GM18873 (cell line): ENCODE measurements at regions not wholly inside any gene's neighbourhood (a gene's known extent, or its start where the extent isn't known, plus 50 kb on each side); places are given as distances from the start of the nearest gene placed in this dataset.
"Not testable (repeated sequence)": the region's sequence is repeated elsewhere in the genome, so short reads cannot be mapped to it uniquely, and the experiment has no call there.

Experiments
- ATAC-seq: cut with Tn5 transposase; IDR thresholded peaks from one replicate; pipeline ENCODE4 v1.9.1; 2021; ENCODE audit warnings: mild to moderate bottlenecking, moderate library complexity, moderate number of reproducible peaks; ENCODE audit not compliant: unreplicated experiment, low FRiP score

DNA sequence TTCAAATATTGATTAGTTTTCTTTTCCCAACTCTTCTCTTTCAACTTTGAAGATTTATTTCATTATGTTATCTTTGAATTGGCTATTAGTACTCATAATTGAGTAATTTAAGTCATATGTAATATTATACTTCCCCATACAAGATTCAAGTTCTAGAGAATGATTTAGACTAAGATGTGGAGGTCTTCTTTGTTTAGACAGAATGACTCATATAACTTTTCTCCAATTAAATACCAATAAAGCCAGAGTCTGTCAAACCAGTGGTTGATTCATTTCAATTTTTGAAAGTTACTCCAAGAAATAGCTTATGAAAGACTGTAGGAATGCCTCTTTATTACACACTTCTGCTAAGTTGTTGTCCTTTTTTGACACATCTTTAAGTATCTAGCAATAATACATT, 115.8 kb upstream of the SLC35F3 start:
- ATAC-seq: no peak

- no peak for ATAC-seq
These were observed 114.4 kb upstream of the SLC35F3 start for GRCh38 chr1:233790121-233790520.

- peak; percentile 81 for ATAC-seq
These were observed 113.7 kb upstream of the SLC35F3 start for GRCh38 chr1:233790662-233791371.

GRCh38 chr1:233791372-233791703, 113.1 kb upstream of the SLC35F3 start:
- no peak for ATAC-seq

GRCh38 chr1:233791721-233792120, 112.8 kb upstream of the SLC35F3 start:
- no peak for ATAC-seq

DNA sequence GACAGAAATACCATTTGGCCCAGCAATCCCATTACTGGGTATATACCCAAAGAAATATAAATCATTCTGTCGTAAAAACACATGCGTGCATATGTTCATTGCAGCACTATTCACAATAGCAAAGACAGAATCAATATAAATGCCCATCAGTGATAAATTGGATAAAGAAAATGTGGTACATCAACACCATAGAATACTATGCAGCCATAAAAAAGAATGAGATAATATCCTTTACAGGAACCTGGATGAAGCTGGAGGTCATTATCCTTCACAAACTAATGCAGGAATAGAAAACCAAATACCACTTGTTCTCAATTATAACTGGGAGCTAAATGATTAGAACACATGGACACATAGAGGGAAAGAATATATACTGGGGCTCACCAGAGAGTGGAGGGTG, 109.6 kb upstream of the SLC35F3 start:
- ATAC-seq: no peak

DNA sequence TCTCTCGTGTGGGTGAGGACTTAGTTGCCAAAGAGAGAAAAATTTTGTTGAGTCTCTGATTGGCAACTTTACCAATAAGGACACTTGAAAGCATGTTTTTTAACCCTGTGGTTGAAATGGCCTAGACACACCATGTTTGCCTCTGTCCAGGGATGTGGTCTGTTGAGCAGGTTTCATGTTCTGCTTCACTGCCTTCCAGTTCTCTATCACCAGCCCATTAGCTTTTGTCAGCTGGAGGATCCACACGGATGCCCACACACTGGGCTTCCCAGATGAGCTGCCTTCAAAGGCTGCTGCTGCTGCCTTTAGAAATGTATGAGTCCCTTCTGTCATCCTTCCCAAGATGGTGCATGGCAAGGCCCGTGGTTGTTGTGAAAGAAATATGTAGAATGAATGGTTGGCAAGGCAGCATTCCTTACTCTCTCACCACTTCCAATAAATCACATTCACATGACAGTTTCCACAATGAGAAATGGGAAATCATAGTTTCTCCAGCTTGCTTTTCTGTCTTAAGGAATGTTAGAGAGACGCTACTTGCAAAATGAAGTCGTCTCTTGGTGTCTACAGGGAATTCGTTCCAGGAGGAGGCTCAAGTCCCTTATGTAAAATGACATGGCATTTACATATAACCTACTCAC, 108.2 kb upstream of the SLC35F3 start:
- no peak for ATAC-seq

DNA sequence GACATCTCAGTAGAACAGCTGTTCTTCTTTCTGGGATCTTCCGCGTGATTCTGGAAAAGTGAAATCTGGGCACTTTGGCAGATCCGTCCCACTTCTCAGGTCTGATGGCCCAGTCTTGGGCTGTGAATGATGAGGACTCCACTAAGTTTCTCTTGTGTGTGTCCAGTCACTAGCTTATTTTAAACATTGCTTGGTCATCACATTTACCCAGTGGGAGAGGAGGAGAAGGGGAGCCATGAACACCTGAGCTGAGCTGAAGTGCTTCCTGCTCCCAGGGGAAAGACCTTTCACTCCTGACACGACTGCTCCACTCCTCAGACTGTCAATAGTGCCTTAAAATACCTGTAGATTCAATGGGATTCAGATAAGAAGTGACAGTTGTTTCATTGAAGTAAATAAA, 101.9 kb upstream of the SLC35F3 start:
- no peak for ATAC-seq

DNA sequence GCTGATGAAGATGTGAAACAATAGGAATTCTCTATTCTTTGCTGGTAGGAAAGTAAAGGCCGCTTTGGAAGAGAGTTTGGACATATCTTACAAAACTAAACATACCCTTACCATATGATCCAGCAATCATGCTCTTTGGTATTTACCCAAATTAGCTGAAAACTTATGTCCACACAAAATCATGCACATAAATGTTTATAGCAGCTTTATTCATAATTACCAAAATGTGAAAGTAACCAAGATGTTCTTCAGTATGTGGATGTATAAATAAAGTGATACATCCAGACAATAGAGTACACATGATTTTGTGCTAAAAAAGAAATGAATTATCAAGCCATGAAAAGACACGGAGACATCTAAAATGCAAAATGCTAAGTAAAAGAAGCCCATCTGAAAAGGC, 98.7 kb upstream of the SLC35F3 start:
- no peak for ATAC-seq

DNA sequence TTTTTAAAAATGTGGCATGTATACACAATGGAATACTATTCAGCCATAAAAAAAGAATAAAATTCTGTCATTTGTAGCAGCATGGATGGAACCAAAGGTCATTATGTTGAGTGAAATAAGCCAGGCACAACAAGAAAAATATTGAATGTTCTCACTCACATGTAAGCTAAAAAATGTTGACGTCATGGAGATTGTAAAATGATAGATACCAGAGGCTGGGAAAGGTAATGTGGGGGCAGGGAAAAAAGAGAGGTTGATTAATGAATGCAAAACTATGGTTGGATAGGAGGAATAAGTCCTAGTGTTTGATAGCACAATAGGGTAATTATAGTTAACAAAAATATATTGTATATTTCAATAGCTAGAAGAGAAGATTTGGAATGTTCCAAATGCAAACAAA, 89.1 kb upstream of the SLC35F3 start:
- ATAC-seq: no peak

GRCh38 chr1:233815865-233816264, 88.6 kb upstream of the SLC35F3 start:
- ATAC-seq: no peak

GRCh38 chr1:233816348-233816747, 88.1 kb upstream of the SLC35F3 start:
- ATAC-seq: no peak

DNA sequence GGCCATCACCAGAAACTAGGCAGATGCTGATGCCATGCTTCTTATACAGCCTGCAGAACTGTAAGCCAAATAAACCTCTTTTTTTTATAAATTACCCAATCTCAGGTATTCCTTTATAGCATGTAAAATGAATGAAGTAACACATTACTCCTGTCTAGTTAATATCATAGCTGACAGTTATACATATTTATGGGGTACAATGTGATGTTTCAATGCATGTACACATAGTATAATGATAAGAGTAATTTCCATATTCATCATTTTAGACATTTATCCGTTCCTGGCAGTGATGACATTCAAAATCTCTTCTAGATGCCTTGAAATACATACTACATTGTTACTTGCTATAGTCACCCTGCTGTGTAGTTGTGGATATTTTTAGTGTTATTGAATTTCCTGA, 85.4 kb upstream of the SLC35F3 start:
- no peak for ATAC-seq

DNA sequence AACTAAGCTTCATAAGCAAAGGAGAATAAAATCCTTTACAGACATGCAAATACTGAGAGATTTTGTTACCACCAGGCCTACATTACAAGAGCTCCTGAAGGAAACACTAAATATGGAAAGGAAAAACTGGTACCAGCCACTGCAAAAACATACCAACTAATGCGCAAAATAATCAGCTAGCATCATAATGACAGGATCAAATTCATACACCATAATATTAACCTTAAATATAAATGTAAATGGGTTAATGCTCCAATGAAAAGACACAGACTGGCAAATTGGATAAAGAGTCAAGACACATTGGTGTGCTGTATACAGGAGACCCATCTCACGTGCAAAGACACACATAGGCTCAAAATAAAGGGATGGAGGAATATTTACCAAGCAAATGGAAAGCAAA, 80.3 kb upstream of the SLC35F3 start:
- not testable (repeated sequence) for ATAC-seq

DNA sequence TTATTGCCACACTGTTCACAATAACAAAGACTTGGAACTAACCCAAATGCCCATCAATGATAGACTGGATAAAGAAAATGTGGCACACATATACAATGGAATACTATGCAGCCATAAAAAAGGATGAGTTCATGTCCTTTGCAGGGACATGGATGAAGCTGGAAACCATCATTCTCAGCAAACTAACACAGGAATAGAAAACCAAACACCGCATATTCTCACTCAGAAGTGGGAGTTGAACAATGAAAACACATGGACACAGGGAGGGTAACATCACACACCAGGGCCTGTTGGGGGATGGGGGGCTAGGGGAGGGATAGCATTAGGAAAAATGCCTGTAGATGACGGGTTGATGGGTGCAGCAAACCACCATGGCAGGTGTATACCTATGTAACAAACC, 76.5 kb upstream of the SLC35F3 start:
- not testable (repeated sequence) for ATAC-seq

DNA sequence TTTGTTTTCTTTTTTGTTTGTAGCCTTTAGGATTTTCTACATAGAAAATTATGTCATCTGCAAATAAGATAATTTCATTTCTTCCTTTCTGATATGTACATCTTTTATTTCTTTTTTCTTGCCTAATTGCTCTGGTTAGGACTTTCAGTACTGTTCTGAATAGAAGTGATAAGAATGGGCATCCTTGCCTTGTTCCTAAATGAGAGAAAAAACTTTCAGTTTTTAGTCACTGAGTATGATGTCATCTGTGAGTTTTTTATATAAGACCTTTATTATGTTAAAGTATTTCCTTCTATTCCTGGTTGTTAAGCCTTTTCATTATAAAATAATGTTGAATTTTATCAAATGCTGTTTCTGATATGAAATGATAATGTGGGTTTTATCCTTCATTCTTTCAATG, 76.0 kb upstream of the SLC35F3 start:
- ATAC-seq: no peak

DNA sequence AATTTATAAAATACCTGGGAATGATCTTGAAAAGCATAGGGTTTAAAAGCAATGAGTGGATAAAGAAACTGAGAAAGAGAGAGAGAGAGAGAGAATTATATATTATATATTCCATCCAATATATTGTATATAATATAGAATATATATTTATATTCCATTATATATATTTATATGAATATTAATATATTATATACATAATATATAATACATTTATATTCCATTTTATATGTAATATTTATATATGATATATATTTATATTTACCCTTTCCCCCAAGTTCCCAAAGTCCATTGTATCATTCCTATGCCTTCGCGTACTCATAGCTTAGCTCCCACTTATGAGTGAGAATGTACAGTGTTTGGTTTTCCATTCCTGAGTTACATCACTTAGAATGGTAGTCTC, 69.9 kb upstream of the SLC35F3 start:
- no peak for ATAC-seq

GRCh38 chr1:233838207-233838606, 66.3 kb upstream of the SLC35F3 start:
- ATAC-seq: not testable (repeated sequence)

GRCh38 chr1:233843525-233844204, 60.8 kb upstream of the SLC35F3 start:
- no peak for ATAC-seq

DNA sequence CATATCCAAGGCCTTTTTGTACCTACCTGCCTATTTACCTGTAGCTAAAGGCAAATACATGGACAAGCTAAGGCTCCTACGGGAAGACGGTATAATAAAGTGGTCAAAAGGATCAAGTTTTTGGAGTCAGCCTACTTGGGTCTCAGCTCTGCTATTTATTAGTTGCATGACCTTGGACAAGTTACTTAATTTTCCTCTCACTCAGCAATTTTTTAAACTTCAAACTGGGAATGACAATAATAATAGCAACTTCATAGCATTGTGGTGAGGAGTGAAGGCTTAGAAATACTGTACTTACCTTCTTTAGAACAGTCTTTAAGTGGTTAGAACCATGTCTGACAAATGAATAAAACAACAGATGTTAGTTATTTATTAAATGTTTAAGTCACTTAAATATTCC, 60.2 kb upstream of the SLC35F3 start:
- no peak for ATAC-seq

- no peak for ATAC-seq
These were observed 59.8 kb upstream of the SLC35F3 start for GRCh38 chr1:233844692-233845091.
